HEK293T (cell line): ENCODE measurements at regions not wholly inside any gene's neighbourhood (a gene's known extent, or its start where the extent isn't known, plus 50 kb on each side); places are given as distances from the start of the nearest gene placed in this dataset.

Experiments used
- CTCF ChIA-PET: fragments of 350-600 bp; formaldehyde crosslinking; extraction: SDS; loops from one replicate; lab custom pipeline; 2021; ENCODE audit warnings: antibody characterized with exemption, inconsistent platforms; lab: Yijun Ruan, JAX
- POLR2A ChIA-PET: fragments of 350-600 bp; formaldehyde crosslinking; extraction: SDS; loops from one replicate; lab custom pipeline; 2020; ENCODE audit warnings: antibody characterized with exemption, inconsistent platforms; lab: Yijun Ruan, JAX
- DNase-seq: peaks from one replicate; pipeline ENCODE4 v3.0.0; 2012; ENCODE audit warnings: mixed read lengths; ENCODE audit errors: extremely low spot score
- ARNT ChIP-seq: fragments of 450-650 bp; IDR thresholded peaks from 2 replicates; pipeline ENCODE4 v1.6.1; 2017; ENCODE audit warnings: mild to moderate bottlenecking
- BHLHE40 ChIP-seq: fragments of 450-650 bp; IDR thresholded peaks from 2 replicates; pipeline ENCODE4 v1.6.1; 2016; ENCODE audit warnings: mild to moderate bottlenecking, moderate library complexity, borderline replicate concordance
- CTBP1 ChIP-seq: fragments of 450-650 bp; IDR thresholded peaks from 2 replicates; pipeline ENCODE4 v1.6.1; 2016; ENCODE audit warnings: borderline replicate concordance
- ELF4 ChIP-seq: fragments of 450-650 bp; IDR thresholded peaks from 2 replicates; pipeline ENCODE4 v1.6.1; 2017; ENCODE audit warnings: antibody characterized with exemption
- FOXA1 ChIP-seq: fragments of 450-650 bp; IDR thresholded peaks from 2 replicates; pipeline ENCODE4 v1.6.1; 2016; ENCODE audit warnings: mild to moderate bottlenecking
- FOXK2 ChIP-seq: fragments of 450-650 bp; IDR thresholded peaks from 2 replicates; pipeline ENCODE4 v1.6.1; 2016; ENCODE audit warnings: mild to moderate bottlenecking
- FOXM1 ChIP-seq: fragments of 450-650 bp; IDR thresholded peaks from 2 replicates; pipeline ENCODE4 v1.6.1; 2017; ENCODE audit warnings: mild to moderate bottlenecking, borderline replicate concordance
- HDGF ChIP-seq: fragments of 450-650 bp; IDR thresholded peaks from 2 replicates; pipeline ENCODE4 v1.6.1; 2017; ENCODE audit warnings: antibody characterized with exemption, borderline replicate concordance
- L3MBTL2 ChIP-seq: fragments of 450-650 bp; conservative IDR thresholded peaks from 2 replicates; pipeline ENCODE4 v1.6.1; 2016; ENCODE audit warnings: mild to moderate bottlenecking
- LEF1 ChIP-seq: fragments of 450-650 bp; IDR thresholded peaks from 2 replicates; pipeline ENCODE4 v1.6.1; 2017; ENCODE audit warnings: mild to moderate bottlenecking, borderline replicate concordance
- NFRKB ChIP-seq: fragments of 450-650 bp; IDR thresholded peaks from 2 replicates; pipeline ENCODE4 v1.6.1; 2016; ENCODE audit warnings: mild to moderate bottlenecking, moderate library complexity
- SP1 ChIP-seq: fragments of 450-650 bp; IDR thresholded peaks from 2 replicates; pipeline ENCODE4 v1.6.1; 2017
- SUZ12 ChIP-seq: fragments of 450-650 bp; IDR thresholded peaks from 2 replicates; pipeline ENCODE4 v1.6.1; 2016; ENCODE audit warnings: mild to moderate bottlenecking
- TARDBP ChIP-seq: fragments of 450-650 bp; IDR thresholded peaks from 2 replicates; pipeline ENCODE4 v1.6.1; 2016
- ZNF384 ChIP-seq: fragments of 450-650 bp; IDR thresholded peaks from 2 replicates; pipeline ENCODE4 v1.6.1; 2016
- TF ChIP-seq, protein P1 (sequence below): fragments of 450-650 bp; IDR thresholded peaks from 2 replicates; pipeline ENCODE4 v1.6.1; 2016

DNA sequence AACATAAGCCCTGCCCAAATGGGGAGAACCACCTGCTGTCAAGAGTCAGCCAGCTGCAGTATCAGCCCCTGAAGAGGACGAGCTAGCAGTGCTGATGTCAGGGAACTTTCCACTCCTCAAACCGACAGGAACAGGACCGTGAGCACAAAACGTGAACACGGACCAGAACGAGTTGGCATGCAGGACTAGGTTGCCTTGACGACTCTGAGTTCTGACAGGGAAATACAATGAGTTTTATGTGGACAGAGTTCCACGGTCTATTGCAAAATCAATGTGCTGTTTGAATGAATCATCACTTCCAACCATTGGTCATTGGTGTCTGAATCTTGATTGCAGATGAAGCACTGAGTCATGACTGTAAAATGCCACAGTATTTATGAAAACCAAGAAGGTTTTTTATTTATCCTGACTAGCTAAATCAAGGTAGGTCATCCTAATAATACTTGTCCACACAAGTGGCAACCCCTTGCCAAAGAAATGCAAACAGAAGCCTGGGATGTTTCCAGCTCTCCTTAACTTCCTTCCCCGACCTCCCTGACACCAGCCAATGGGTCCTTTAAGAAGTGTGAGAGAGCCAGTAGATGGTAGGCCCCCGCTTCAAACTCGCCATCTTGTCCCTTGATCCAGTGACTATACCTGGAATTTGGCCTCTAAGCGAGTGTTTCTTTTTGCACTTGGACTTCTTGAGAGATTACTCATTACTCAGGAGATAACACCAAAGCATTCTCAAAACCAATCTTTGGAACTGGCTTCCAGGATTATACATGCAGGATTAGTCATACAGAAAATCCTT lies 119.6 kb downstream of the ASB7 start:
- CTCF ChIA-PET: interaction anchor here (0.7 to 1.0 kb wide), 2 partner anchors 15 to 123 kb away, joined by 3 to 4 read pairs; no protein-coding TSS in a partner anchor
- no peak for TF ChIP-seq SUZ12
- no peak for TF ChIP-seq CTBP1
- no peak for TF ChIP-seq ZNF384
- no peak for TF ChIP-seq LEF1
- no peak for TF ChIP-seq FOXK2
- TF ChIP-seq SP1: no peak
- POLR2A ChIA-PET: no interaction called here
- DNase-seq: no peak

DNA sequence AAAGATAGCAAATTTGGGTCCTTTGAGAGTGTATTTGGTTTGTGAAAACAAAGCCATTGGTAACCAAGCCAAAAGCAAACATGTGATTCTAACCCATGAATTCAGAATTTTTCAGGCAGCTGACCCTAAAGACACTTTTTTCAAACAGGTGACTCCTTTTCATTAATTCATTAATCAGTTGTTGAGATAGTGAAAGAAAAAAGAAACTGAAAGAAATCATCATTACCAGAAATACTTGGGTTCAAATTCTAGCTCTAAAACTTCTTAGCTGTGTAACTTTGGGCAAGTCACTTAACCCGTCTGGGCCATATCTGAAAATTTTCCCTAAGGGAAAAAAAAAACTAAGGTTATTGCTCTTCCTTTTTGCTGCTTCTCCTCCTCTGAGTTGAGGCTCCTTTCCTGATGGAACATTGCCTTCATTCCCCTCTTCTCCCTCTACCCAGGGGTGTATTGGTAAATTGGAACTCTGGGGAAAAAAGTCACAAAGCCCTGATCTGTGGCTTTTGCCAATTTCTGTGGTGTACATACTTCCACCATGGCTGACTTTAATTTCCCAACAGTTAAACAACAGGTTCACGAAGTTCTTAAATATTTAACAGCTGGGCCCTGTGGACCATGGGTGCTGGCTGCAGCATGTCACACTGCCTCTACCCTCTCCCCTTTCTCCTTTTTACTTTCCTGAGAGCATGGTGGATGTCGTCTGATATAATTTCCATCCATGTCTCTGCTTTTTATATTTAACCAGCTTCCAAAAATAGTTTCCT lies 120.3 kb downstream of the ASB7 start:
- TF ChIP-seq, protein P1, sequence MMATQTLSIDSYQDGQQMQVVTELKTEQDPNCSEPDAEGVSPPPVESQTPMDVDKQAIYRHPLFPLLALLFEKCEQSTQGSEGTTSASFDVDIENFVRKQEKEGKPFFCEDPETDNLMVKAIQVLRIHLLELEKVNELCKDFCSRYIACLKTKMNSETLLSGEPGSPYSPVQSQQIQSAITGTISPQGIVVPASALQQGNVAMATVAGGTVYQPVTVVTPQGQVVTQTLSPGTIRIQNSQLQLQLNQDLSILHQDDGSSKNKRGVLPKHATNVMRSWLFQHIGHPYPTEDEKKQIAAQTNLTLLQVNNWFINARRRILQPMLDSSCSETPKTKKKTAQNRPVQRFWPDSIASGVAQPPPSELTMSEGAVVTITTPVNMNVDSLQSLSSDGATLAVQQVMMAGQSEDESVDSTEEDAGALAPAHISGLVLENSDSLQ: no peak
- TF ChIP-seq BHLHE40 (no peak), ARNT (no peak), SUZ12 (no peak), CTBP1 (no peak), TARDBP (no peak), FOXA1 (no peak), SP1 (no peak), HDGF (no peak), L3MBTL2 (no peak), NFRKB (no peak), LEF1 (no peak), FOXK2 (no peak)
- POLR2A ChIA-PET: no interaction called here
- CTCF ChIA-PET: interaction anchor here (0.7 kb wide), 1 partner anchor 123 kb away, joined by 4 read pairs; no protein-coding TSS in a partner anchor
- no peak for DNase-seq

DNA sequence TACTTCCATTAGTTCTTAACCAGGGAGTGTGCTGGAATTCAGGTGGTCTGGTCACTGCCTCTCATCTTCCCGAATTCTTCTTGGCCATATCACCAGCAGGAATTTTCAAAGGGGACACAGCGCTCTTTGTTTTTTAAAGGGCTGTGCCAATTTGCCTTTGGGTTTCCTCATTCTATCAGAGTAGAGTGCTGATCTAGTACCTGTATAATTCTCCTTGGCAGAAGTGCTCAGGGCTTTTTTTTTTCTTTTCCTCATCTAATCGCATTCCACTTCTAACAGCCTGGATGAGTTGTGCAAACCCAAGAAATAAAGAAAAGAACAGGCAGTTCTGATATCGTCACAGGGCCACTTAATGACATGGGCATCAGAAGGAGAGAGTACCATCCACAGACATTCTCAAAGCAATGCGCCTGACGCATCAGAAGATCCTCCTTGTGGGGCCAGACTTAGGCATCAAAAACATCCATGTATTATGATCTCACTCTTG lies 121.0 kb downstream of the ASB7 start:
- ChIA-PET CTCF (no interaction called here), POLR2A (no interaction called here)
- no peak for TF ChIP-seq TARDBP
- DNase-seq: no peak

DNA sequence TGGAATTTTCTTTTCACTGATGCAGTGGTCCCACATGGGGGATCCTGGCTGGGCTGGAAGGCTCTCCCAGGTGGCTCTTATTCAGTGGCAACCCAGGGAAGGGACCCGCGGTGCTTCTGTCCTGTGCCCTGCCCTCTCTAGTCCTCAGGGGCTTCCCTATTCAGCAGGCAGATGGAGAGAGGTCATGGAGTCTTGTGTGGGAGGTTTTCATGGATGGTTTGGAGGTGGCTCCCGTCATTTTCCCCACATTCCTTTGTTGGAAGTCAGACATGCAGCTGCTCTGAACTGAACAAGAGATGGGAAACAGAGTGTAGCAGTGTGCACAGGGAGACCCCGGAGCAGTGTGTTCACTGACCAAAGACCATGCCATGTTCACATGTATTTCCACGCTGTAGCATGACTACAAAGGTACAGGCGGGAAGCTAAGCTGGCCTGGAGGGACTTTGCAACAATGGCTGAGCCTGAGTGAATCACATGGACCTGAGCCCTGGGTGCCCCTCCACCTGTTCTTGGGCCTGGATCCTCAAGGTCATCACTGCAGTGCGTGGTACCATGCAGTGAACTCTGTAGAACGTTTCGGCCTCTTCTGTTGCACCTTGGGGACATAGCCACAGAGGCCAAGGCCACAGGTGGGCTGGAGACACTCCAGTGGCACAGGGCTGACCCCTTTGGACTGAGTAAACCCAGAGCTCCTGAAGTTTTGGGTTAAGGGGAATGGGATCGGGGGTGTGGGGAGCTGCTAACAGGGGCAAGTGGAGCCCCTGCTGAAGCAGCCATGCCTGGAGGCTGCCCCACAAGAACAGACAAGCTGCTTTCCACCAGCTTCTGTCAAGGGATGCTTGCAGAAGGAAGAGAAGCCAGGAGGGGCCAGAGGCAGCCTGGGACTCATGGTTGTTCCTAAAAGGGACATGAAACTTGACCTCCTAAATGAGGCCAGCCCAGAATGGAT lies 123.0 kb downstream of the ASB7 start:
- CTCF ChIA-PET: no interaction called here
- no peak for DNase-seq
- TF ChIP-seq SP1: no peak
- TF ChIP-seq CTBP1: no peak
- no peak for TF ChIP-seq FOXM1
- TF ChIP-seq BHLHE40: no peak
- TF ChIP-seq TARDBP: no peak
- TF ChIP-seq NFRKB: no peak
- TF ChIP-seq LEF1: no peak
- TF ChIP-seq, protein P1: no peak
- no peak for TF ChIP-seq FOXK2
- no peak for TF ChIP-seq ELF4
- TF ChIP-seq L3MBTL2: no peak
- TF ChIP-seq HDGF: no peak
- TF ChIP-seq FOXA1: no peak
- TF ChIP-seq SUZ12: no peak
- no peak for TF ChIP-seq ZNF384
- no peak for TF ChIP-seq ARNT
- POLR2A ChIA-PET: no interaction called here

DNA sequence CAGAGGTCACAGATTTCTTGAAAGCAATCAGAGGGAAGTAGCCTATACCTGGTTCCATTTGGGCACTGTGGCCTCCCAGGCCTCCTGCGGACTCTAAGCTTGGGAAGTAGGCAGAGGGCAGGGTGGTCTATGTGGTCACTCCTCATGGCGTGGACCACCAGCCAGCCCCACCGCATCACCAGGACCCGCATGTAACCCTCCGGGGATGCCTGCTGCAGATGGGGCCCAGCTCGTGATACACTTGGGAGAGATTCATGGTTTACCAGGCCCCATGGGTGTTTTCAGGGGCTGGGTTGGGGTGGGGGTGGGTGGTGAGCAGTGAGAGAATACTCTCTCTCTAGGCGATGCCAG lies 123.7 kb downstream of the ASB7 start:
- ChIA-PET CTCF (no interaction called here), POLR2A (no interaction called here)
- TF ChIP-seq BHLHE40: no peak
- TF ChIP-seq ELF4: no peak
- TF ChIP-seq HDGF: no peak
- no peak for TF ChIP-seq FOXA1
- no peak for DNase-seq

DNA sequence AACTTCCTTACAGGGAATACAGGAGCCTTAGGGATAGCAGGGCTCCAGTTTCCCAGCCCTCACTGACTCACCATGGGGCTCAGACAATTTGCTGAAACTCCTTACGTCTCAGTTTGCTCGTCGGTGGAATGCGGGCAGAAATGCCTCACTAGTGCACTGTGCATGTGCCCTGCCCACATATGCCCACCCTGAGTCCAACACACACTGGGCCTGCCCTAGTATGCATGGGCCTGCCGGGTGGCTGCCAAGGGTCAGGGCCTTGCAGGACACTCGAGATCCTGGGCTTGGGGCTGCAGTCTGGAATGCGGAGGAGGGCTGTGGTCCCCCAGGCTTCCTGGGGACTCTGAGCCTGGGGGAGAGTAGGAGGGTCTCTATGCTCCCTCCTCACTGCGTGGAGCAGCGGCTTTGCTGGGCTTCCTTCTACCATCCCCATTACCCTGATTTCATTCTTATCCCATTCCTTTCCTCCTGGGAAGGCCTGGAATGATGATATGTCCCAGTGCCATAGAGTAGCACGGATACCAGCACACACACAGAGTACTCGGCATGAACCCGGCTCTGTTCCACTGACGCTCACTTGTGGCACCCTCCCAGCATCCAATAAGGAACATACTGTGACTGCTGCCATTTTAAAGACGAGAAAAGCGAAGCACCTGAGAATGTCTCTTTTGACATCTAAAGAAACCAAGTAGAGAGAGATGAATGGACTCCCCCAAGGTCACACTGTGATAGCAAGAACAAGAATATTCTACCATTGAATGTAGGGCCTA lies 124.2 kb downstream of the ASB7 start:
- TF ChIP-seq ELF4 (no peak), ARNT (no peak), CTBP1 (no peak), FOXM1 (no peak), TARDBP (no peak), NFRKB (no peak)
- TF ChIP-seq, protein P1: no peak
- DNase-seq: no peak
- ChIA-PET POLR2A (no interaction called here), CTCF (no interaction called here)
